SH-SY5Y (cell line): ENCODE measurements at regions not wholly inside any gene's neighbourhood (a gene's known extent, or its start where the extent isn't known, plus 50 kb on each side); places are given as distances from the start of the nearest gene placed in this dataset.

Source experiments
- GATA2 ChIP-seq: IDR thresholded peaks from 2 replicates; pipeline ENCODE4 v1.6.1; 2011; ENCODE audit warnings: mild to moderate bottlenecking, low read depth, low read length
- GATA3 ChIP-seq: IDR thresholded peaks from 2 replicates; pipeline ENCODE4 v1.6.1; 2011; ENCODE audit warnings: low read depth, mild to moderate bottlenecking, low read length, moderate library complexity

DNA sequence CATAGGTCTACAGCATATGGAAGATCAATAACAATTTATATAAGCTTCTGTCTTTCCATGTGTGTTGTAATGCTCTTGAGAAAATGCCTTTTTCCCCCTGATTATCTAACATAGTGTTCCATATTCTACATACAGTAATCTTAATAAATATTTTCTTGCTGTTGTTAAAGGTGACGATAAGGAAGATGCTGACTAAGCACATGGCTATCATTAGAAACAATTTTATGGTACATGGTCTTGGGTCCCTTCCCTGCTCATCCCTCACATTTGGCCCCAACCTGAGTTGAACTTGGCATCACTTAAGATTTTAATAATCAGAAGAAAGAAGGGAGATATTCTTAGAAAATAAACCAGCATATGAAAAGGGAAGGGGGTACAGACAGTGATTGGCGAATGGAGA is 382.1 kb upstream of the CDH20 start:
- TF ChIP-seq GATA2, result no peak
- TF ChIP-seq GATA3, result no peak

DNA sequence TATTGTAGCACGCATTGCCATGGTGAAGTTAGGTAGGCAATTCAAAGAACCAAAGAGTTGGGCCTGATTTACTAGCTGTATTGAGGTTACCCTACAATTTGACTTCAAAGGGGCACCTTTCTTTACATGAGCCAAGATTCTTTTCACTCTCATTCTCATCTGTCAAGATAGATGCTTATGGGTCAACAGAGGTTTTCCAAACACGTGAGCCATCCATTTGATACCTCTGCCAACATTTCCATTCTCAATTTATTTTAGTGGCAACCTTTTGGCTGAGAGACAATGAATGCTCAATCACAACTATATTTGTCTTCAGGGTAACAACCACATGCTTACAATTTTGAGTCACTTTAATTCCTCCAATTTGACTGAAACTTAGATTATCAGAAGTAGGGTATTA is 370.6 kb upstream of the CDH20 start:
- TF ChIP-seq GATA2, result no peak
- TF ChIP-seq GATA3, result no peak

DNA sequence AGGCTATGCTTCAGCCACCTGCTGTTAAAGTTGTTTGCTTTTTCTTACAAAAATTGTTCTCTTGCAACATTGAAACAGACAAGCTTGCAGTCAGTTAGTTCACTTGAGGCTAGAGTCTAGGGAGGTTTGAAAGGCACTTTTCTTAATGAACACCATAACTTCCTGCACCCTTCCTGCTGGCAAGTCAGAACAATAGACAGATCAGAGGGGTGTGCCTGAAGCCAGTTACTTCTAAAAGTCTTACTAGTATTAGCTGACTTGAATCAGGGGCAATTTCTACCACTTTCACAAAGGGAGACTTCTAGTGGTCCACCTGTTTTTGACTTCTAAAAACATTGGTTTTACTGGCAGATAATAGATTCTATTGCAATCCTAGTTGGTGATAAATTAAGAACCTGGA is 367.4 kb upstream of the CDH20 start:
- TF ChIP-seq GATA2 (no peak), GATA3 (no peak)

DNA sequence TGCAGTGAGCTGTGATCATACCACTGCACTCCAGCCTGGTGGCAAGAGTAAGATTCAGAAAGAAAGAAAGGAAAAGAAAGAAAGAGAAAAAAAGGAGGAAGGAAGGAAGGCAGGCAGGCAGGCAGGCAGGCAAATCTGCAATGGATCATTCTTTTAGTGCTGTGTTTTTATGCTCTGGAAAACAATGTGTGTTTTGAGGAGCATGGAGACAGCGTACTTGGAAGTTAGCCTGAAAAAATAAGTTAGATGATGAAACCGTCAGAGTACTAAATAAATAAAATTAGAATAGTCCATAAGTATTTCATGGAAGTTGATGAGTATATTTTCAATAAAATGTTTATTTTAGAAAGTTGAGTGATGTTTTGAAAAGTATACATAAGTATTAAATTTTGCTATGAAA is 366.4 kb upstream of the CDH20 start:
- no peak for TF ChIP-seq GATA2
- TF ChIP-seq GATA3, result no peak

DNA sequence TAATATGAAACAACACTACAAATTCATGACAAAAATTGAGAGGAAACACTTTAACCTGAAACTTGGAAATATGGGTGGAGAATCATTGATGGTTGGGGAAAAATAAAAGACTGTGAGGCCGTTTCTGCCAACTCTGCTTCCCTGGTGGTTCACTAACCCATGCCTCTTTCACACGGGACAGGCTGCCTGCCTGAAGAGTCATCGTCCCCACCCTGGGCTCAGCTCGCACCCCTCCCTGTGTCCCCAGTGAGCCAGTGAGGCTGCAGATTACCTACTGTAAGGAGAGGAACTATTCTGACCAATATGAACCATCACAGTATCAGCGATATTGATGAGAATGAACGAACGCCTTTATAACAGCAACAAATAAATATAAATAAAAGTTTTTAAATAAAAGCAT is 357.8 kb upstream of the CDH20 start:
- TF ChIP-seq GATA2 (no peak), GATA3 (no peak)

DNA sequence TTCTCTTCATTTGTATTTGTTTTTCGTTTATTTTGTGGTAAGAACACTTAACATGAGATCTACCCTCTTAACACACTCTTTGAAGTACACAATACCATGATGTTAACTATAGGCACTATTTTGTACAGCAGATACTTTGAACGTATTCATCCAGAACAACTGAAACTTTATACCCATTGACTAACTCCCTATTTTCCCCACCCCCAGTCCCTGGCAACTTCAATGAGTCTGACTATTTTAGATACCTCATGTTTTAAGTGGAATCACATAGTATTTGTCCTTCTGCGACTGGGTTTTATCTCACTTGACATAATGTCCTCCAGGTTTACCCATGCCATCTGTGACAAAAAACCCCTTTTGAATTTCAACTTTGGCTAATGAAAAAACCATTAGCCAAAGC is 356.3 kb upstream of the CDH20 start:
- TF ChIP-seq GATA3, result no peak
- no peak for TF ChIP-seq GATA2

DNA sequence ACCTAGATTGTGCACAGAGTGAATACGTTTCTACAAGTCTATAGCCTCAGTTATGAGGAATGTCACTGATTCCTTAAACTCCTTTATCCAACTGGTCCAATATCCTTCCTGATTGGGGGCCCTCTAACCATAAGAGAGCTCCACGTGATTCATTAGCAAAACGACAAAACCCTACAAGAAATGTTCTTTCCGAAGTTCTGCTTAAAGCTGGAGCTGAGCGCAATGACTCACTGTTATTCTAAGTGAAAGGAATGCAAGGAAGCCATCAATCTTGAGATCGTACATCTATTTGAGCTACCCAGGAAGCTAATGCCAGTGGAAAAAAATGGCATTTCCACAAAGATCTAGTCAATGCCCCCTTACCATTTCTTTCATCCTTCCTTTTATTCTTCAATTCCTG is 354.9 kb upstream of the CDH20 start:
- TF ChIP-seq GATA2 (no peak), GATA3 (no peak)

DNA sequence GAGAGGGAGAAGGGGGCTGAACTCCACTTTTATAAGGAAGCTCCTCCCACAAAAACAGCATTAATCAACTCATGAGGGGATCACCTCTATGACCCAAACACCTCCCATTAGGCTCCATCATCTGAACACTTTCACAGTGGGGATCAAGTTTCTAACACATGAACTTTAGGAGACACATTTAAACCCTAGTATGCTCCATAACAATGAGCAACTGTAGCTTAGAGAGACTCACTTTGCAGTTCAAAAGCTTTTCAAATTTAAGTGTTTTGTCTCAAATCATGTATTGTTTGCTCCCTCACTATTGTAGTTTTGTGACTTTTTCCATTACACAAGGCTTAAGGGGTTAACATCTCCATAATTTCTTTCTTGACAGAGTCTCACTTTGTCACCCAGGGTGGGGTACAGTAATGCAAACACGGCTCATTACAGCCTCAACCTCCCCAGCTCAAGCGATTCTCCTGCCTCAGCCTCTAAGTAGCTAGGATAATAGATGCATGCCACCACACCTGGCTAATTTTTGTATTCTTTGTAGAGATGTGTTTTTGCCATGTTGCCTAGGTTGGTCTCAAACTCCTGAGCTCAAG is 352.7 kb upstream of the CDH20 start:
- TF ChIP-seq GATA3 (no peak), GATA2 (no peak)

DNA sequence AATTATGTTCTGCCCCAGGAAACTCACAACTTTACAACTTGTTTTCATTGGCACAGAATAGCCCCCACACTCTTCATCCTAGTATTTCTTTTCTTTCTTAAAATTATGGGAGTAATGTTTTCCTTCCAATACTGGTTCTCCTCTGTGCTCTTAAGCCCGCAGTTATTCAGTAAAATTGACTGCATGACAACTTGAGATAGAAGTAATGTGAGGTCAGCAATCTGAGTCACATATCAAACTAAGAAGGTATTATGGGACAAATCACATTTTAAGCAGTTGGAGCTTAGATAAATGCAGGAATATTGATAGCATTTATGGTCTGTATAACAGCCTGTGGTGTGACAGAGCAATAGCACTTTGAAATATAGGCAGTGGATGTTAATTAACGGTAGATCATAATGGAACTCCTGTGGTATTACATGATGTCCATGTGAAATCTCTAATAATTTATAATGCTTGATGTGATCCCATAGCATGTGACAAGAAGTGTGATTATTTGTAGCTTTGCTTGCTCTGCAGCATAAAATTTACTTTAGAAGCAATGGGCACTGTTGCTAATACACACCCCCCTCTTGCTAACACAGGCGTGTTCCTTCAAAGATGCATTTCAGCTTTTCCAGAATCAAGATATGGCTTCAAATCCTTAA is 351.4 kb upstream of the CDH20 start:
- TF ChIP-seq GATA2, result no peak
- no peak for TF ChIP-seq GATA3

DNA sequence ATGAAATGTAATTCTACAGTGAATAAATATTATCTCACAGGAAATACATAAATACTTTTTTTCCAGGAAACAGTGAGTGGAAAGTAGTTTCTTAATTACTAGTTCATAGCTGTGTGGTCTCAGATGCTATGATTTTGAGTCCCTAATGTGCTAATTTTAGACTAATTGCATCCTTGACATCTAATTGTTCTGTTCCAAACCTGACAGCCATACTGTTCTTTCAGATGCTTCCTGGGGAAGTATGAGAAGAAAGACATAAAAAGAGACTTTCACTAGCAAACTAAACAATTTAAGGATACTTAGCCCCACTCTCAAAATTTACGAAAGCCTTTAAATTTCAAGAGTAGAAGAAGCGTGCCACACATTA is 350.9 kb upstream of the CDH20 start:
- no peak for TF ChIP-seq GATA3
- TF ChIP-seq GATA2, result no peak

DNA sequence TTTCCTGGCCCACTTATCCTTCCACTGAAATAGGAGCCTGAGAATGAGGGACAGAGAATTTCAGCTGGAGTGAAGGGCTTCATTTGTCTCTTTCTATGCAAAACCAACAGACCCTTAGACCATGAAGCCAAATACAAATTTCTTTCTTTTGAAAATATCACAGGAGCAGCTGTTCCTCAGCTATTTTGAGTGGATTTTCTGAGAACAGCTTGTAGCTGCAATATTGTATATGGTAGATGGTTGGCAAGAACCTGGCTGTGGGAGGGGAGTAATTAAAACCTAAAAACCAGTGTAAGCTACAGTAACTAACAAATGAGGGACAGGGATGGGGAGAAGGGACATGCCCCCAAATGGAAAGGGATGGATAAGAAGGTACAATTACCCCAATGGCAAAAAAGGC is 350.3 kb upstream of the CDH20 start:
- TF ChIP-seq GATA2 (no peak), GATA3 (no peak)

DNA sequence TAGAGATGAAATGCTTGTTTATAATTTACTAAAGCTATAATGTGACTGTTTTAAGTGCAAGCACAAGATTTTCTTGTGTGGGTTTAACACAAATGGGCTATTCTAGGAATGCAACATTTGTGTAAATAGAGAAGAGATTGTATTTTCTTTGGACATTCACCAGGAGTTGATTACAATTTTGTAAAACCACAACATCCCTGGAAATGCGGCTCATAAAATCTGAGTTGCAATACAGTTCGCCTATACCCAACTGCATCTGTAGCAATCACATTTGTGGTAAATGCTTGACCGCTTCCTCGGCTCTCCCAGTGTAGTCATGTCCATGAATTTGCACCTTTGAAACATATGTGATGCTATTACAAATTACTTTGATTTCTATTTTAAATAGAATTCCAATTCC is 348.7 kb upstream of the CDH20 start:
- TF ChIP-seq GATA3 (no peak), GATA2 (no peak)

DNA sequence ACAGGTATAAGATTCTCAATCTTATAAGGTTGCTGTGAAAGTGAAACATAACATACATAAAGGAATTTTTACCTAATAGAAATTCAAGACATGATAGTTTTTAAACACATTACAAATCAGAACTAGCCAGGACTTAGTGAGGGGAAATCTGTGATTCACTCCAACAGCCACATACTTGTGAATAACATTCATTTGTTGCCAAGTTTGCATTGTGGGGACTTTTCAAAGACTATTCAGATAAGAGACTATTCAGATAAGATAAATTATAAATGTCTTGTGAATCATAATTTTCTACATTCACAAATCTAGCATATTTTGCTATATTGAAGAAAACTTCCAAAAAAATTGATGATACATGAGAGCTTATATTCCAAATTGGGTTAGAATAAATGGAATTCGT is 345.3 kb upstream of the CDH20 start:
- TF ChIP-seq GATA3 (no peak), GATA2 (no peak)

DNA sequence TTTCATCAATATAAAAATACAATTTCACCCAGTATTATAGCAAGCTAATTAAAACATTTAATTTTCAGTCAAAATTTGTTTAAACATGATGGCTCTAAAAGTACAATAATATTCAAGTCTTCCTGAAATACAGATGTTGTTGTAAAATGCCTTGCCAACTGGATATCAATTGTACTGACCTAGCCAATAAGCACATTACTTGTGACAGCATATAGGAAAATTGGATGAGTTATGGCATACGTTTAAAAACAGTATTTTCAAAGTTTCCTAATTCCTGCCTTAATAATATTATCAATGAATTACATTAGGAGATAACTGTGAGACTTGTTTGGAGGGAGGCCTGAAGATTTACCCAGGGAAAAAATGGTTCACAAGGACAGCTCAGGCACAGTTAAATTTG is 336.9 kb upstream of the CDH20 start:
- TF ChIP-seq GATA3 (no peak), GATA2 (no peak)

DNA sequence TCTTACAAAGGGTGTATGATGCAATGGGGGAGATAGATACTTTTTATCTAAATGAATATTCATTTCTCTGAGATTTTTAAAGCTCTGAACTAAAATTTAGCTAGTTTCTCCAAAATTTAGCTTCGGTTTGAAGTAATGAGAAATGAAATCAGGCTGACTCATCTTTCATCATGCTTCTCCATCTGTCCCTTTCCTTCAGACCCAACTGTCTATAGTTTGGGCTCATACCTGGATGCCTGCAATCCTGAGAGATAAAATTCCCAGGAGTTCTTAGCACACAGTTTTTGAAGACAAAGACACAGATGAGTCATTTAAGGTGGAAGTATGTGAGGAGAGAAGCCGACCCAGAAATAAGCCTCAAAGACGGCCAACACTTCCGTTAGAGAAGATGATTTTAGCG is 336.4 kb upstream of the CDH20 start:
- no peak for TF ChIP-seq GATA2
- TF ChIP-seq GATA3, result no peak

DNA sequence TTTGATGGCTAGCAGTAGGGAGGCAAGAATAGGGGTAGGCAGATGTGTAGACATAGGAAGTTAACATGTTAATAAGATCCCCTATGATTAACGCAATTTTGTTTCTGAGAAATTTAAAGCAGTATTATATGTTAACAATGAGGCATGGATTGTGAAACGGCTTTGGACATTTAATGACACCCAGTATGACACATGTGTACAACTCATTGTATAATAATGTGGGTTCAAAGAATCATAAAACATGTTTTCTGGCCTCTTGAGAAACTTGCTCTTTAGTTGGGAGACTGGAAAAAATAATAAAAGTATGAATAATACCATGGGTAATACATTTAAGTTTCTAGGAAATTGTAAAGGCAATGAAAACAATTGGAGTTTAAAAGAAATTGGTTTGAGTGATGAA is 332.1 kb upstream of the CDH20 start:
- TF ChIP-seq GATA3 (no peak), GATA2 (no peak)
